ENCODE measurements at regions not wholly inside any gene's neighbourhood (a gene's known extent, or its start where the extent isn't known, plus 50 kb on each side); places are given as distances from the start of the nearest gene placed in this dataset.

- H3K27ac ChIP-seq: no peak overlapping the region
- TF ChIP-seq CTCF (conservative IDR thresholded peaks at IDR 0.05) (no peak), ZFX (IDR thresholded peaks at IDR 0.05) (no peak)
These were observed 227.1 kb upstream of the CCDC179 start for GRCh38 chr11:23087407-23087806.

- H3K27ac ChIP-seq: no peak overlapping the region
- TF ChIP-seq CTCF (conservative IDR thresholded peaks at IDR 0.05) (no peak), ZFX (IDR thresholded peaks at IDR 0.05) (no peak)
These were observed 230.4 kb upstream of the CCDC179 start for GRCh38 chr11:23090659-23091058.

GRCh38 chr11:23095650-23096189 lies 235.4 kb upstream of the CCDC179 start:
- no peak overlapping the region for H3K27ac ChIP-seq
- TF ChIP-seq ZFX (IDR thresholded peaks at IDR 0.05): no peak
- no peak for TF ChIP-seq CTCF (conservative IDR thresholded peaks at IDR 0.05)

GRCh38 chr11:23097891-23098290 lies 237.6 kb upstream of the CCDC179 start:
- TF ChIP-seq ZFX (IDR thresholded peaks at IDR 0.05): no peak
- TF ChIP-seq CTCF (conservative IDR thresholded peaks at IDR 0.05): no peak
- no peak overlapping the region for H3K27ac ChIP-seq

- no peak for TF ChIP-seq ZFX (IDR thresholded peaks at IDR 0.05)
- no peak for TF ChIP-seq CTCF (conservative IDR thresholded peaks at IDR 0.05)
- no peak overlapping the region for H3K27ac ChIP-seq
These were observed 239.0 kb upstream of the CCDC179 start for GRCh38 chr11:23099256-23099655.

GRCh38 chr11:23100726-23101125 lies 240.5 kb upstream of the CCDC179 start:
- no peak for TF ChIP-seq CTCF (conservative IDR thresholded peaks at IDR 0.05)
- no peak for TF ChIP-seq ZFX (IDR thresholded peaks at IDR 0.05)
- H3K27ac ChIP-seq: no peak overlapping the region

- TF ChIP-seq ZFX (IDR thresholded peaks at IDR 0.05) (no peak), CTCF (conservative IDR thresholded peaks at IDR 0.05) (no peak)
- H3K27ac ChIP-seq: no peak overlapping the region
These were observed 243.1 kb upstream of the CCDC179 start for GRCh38 chr11:23103416-23103815.

All from C4-2B (cell line).